Liver (tissue), 3 donors: ENCODE measurements at regions not wholly inside any gene's neighbourhood (a gene's known extent, or its start where the extent isn't known, plus 50 kb on each side); places are given as distances from the start of the nearest gene placed in this dataset.

Experiments used
- ATF3 ChIP-seq: IDR thresholded peaks from 2 replicates; pipeline ENCODE4 v1.6.1; 2016; ENCODE audit warnings: antibody characterized with exemption
- CTCF ChIP-seq: fragments of 150-350 bp; IDR thresholded peaks from 2 replicates; pipeline ENCODE4 v1.5.1; 2017; ENCODE audit warnings: improper control_type of control experiment, low read depth, low read length; ENCODE audit not compliant: missing input control
- GABPA ChIP-seq, 2 donors: IDR thresholded peaks in 1 of 2; conservative IDR thresholded peaks in 1 of 2; 2 replicates each; pipeline ENCODE4 v1.6.1; 2016; ENCODE audit warnings: antibody characterized with exemption in 2 of 2, mild to moderate bottlenecking in 1 of 2, moderate library complexity in 1 of 2
- donor health status: healthy.
- donor health status: healthy.

GRCh38 chr12:68510397-68510796, 100.3 kb upstream of the RAP1B start:
- TF ChIP-seq CTCF (no peak), ATF3 (no peak), GABPA (IDR thresholded peaks at IDR 0.05 in 1 of 2, conservative IDR thresholded peaks at IDR 0.05 in 1 of 2) (no peak)
